Stomach (tissue), 8 donors: ENCODE measurements at regions not wholly inside any gene's neighbourhood (a gene's known extent, or its start where the extent isn't known, plus 50 kb on each side); places are given as distances from the start of the nearest gene placed in this dataset.

Experiments
- DNase-seq, 2 donors: peaks; one replicate each; pipeline versions ENCODE4 v3.0.0 to v3.0.0-alpha.2; 2013 to 2019
- H3K27ac ChIP-seq, 5 donors: fragments of 200-600 bp in 4 of 5; sonication (generic) in 4 of 5; one replicate each; pipeline ENCODE4 v1.5.1; 2013 to 2019; ENCODE audit warnings: mild to moderate bottlenecking in 1 of 5, moderate library complexity in 1 of 5
- H3K27me3 ChIP-seq, 3 donors: fragments of 200-600 bp; sonication (generic); one replicate each; pipeline ENCODE4 v1.5.1; 2017 to 2019; ENCODE audit warnings: mixed run types in 1 of 3
- H3K36me3 ChIP-seq, 4 donors: fragments of 200-600 bp; sonication (generic); 1 replicate in 3 of 4; 2 replicates in 1 of 4; pipeline ENCODE4 v1.5.1; 2016 to 2019
- H3K4me1 ChIP-seq, 4 donors: fragments of 200-600 bp; sonication (generic); one replicate each; pipeline ENCODE4 v1.5.1; 2016 to 2019
- H3K4me3 ChIP-seq, 4 donors: fragments of 200-600 bp; sonication (generic) in 3 of 4; one replicate each; pipeline ENCODE4 v1.5.1; 2016 to 2019; ENCODE audit warnings: mild to moderate bottlenecking in 1 of 4
- H3K9me3 ChIP-seq, 4 donors: fragments of 200-600 bp; sonication (generic); one replicate each; pipeline ENCODE4 v1.5.1; 2016 to 2019
- EP300 ChIP-seq: sonication (generic); formaldehyde crosslinking; IDR thresholded peaks from one replicate; pipeline ENCODE4 v1.6.1; 2017; ENCODE audit warnings: antibody characterized with exemption
- POLR2A ChIP-seq, 4 donors: fragments of 450-650 bp; IDR thresholded peaks; one replicate each; pipeline ENCODE4 v1.6.1; 2016; ENCODE audit warnings: antibody characterized with exemption in 4 of 4, control low read depth in 2 of 4, mild to moderate bottlenecking in 1 of 4, moderate library complexity in 1 of 4
- POLR2AphosphoS5 ChIP-seq, 3 donors: sonication (generic); formaldehyde crosslinking; IDR thresholded peaks; one replicate each; pipeline ENCODE4 v1.6.1; 2016; ENCODE audit warnings: antibody characterized with exemption in 3 of 3
- WGBS, 5 donors: extraction: QIAGEN DNeasy Blood & Tissue Kit in 3 of 5; methylation state at CpG; one replicate each; pipeline versions ENCODE4 v1.1.5 to v1.1.7; 2013 to 2018; 5-methylcytosine and 5-hydroxymethylcytosine counted together
- intact Hi-C: fragments of 100-400 bp; cut with DNase I; formaldehyde crosslinking; loops from one replicate; pipeline ENCODE4 v1.15.1; 2023; ENCODE audit warnings: low total_unique reads
- TF ChIP-seq, protein P1 (sequence below), 7 experiments: fragments of 450-650 bp in 4 of 7; fragments of 200-600 bp in 3 of 7; sonication (generic) in 3 of 7; IDR thresholded peaks; one replicate each; pipeline ENCODE4 v1.5.1; 2016 to 2019; ENCODE audit warnings: antibody characterized with exemption in 7 of 7, control low read depth in 2 of 7, mild to moderate bottlenecking in 1 of 7
- donor health status: healthy with polysubstance abuse.
- donor health status: Bipolar disorder and iron deficiency.
- donor health status: healthy.

DNA sequence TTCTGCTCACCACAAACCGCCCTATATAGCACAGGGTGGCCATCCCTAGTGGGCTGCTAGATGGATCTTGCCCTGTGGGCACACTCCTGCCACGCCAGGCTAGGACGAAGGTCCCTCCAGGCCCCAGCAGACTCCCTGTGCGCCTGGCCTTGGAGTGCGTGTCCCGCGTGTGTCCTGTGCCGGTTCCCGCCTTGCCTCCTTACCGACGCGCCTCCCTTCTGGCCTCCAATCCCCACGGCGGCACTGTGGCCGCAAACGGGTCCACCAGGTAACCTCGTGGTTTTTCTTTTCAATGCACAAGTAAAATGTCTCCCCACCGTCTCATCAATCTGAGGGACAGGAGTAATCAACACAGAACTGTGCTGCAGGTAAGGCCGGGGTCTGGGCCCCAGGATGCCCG is 133.8 kb upstream of the PHACTR3 start:
- H3K4me3 ChIP-seq: no peak overlapping the region
- H3K27me3 ChIP-seq: peaks cover 0 to 35% (median 4%) of the 10 kb centered on the region in 3 donors
- H3K4me1 ChIP-seq: no peaks in the 10 kb centered on the region
- no peak for DNase-seq
- H3K36me3 ChIP-seq: no peaks in the 10 kb centered on the region
- 90 to 96% (median 93%) methylated on average over 18 to 20 of the region's 20 CpGs for WGBS, 5 donors
- intact Hi-C loops: no loop called here
- H3K9me3 ChIP-seq: no peaks in the 10 kb centered on the region
- no peak overlapping the region for H3K27ac ChIP-seq
- TF ChIP-seq EP300: no peak
- TF ChIP-seq, protein P1, sequence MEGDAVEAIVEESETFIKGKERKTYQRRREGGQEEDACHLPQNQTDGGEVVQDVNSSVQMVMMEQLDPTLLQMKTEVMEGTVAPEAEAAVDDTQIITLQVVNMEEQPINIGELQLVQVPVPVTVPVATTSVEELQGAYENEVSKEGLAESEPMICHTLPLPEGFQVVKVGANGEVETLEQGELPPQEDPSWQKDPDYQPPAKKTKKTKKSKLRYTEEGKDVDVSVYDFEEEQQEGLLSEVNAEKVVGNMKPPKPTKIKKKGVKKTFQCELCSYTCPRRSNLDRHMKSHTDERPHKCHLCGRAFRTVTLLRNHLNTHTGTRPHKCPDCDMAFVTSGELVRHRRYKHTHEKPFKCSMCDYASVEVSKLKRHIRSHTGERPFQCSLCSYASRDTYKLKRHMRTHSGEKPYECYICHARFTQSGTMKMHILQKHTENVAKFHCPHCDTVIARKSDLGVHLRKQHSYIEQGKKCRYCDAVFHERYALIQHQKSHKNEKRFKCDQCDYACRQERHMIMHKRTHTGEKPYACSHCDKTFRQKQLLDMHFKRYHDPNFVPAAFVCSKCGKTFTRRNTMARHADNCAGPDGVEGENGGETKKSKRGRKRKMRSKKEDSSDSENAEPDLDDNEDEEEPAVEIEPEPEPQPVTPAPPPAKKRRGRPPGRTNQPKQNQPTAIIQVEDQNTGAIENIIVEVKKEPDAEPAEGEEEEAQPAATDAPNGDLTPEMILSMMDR (IDR thresholded peaks at IDR 0.05): no peak
- TF ChIP-seq POLR2AphosphoS5 (IDR thresholded peaks at IDR 0.05): no peak
- no peak for TF ChIP-seq POLR2A (IDR thresholded peaks at IDR 0.05)

DNA sequence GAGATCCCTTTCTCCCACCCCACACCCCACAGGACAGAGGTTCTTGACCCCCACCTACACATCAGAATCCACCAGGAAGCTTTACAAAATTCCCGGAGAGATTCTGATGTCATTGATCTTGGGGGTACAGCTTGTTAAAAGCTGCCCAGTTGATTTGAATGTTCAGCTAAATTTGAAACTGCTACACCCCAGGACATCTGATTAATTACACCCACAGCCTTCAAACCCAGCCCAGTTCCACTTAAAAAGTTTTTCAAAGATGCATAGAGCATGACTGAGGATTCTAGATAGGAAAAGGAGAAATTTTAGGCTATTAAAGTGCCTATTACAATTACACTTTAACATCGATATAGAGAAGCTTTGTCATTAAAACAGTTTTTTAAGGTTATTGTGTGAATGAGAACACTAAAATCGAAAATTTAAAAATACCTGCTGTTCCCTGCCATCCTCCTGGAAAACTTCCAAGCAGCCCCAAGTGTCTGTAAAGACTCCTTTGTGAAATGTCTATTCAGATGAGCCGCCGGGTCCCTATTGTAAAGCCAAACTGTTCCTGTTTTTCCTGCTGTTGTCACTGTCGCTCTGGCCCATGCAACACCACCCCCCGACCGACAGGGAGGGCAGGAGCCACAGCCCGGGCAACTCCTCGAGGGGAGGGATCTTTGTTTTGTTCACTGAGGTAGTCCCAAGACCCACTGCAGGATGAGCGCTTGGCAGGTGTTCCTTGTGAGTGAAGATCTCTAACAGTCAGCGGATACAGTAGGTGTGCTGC is 132.5 kb upstream of the PHACTR3 start:
- 67 to 72% (median 69%) methylated on average over 12 of the region's 12 CpGs for WGBS, 5 donors
- intact Hi-C loops: no loop called here
- TF ChIP-seq, protein P1 (IDR thresholded peaks at IDR 0.05): no peak
- no peak for TF ChIP-seq POLR2AphosphoS5 (IDR thresholded peaks at IDR 0.05)
- no peak for TF ChIP-seq EP300
- no peak for TF ChIP-seq POLR2A (IDR thresholded peaks at IDR 0.05)
- Histone ChIP-seq H3K27me3 (peaks cover 0 to 35% (median 4%) of the 10 kb centered on the region in 3 donors), H3K36me3 (no peaks in the 10 kb centered on the region), H3K4me1 (no peaks in the 10 kb centered on the region), H3K4me3 (no peak overlapping the region), H3K9me3 (no peaks in the 10 kb centered on the region), H3K27ac (no peak overlapping the region)
- no peak for DNase-seq

DNA sequence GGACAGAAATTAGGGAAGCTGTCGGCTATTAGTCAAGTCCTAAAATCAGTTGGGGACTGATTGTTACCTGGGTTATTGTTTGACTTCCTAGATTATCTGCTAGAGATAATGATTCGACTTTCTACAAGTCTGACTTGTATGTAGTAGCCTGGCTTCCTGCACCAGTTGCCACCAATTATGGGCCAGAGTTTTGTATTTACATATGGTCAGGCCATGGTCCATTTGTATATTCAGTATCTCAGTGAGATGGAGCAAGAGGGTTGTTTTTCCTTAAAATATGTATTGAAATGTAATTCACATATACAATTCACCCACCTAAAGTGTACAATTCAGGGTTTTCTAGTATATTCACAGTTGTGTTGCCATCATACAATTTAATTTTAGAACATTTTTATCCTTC is 130.6 kb upstream of the PHACTR3 start:
- H3K4me1 ChIP-seq: no peaks in the 10 kb centered on the region
- H3K4me3 ChIP-seq: no peak overlapping the region
- TF ChIP-seq EP300 (no peak), POLR2AphosphoS5 (IDR thresholded peaks at IDR 0.05) (no peak), POLR2A (IDR thresholded peaks at IDR 0.05) (no peak)
- TF ChIP-seq, protein P1 (IDR thresholded peaks at IDR 0.05): no peak
- H3K9me3 ChIP-seq: no peaks in the 10 kb centered on the region
- 22 to 61% (median 37%) methylated on average over 2 of the region's 2 CpGs for WGBS, 5 donors
- H3K27ac ChIP-seq: no peak overlapping the region
- H3K36me3 ChIP-seq: no peaks in the 10 kb centered on the region
- H3K27me3 ChIP-seq: peaks cover 0 to 35% (median 4%) of the 10 kb centered on the region in 3 donors
- DNase-seq: no peak
- intact Hi-C loops: no loop called here

DNA sequence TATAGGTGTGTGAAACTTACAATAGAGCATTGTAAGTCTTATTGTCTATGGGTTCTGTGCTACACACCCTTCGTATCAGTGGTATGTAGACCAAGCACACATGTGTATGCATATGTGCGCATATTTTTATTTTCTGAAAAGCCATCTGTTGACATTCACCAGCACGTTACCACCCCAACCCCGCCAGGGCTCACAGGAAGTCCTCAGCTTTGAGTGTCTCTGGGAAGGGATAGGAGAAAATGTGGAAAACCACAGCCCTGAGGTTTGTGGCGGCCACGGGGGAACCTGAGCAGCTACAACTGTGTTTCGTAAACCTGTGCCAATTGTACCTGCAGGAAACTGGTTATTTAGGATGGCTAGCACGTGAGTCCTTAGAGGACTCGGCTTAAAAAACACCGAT is 123.3 kb upstream of the PHACTR3 start:
- H3K4me1 ChIP-seq: no peaks in the 10 kb centered on the region
- no peak for DNase-seq
- no peak overlapping the region for H3K27ac ChIP-seq
- H3K36me3 ChIP-seq: no peaks in the 10 kb centered on the region
- H3K4me3 ChIP-seq: no peak overlapping the region
- intact Hi-C loops: no loop called here
- 55 to 65% (median 59%) methylated on average over 10 of the region's 10 CpGs for WGBS, 5 donors
- TF ChIP-seq POLR2A (IDR thresholded peaks at IDR 0.05) (no peak), EP300 (no peak)
- H3K9me3 ChIP-seq: no peaks in the 10 kb centered on the region
- H3K27me3 ChIP-seq: peaks cover 0 to 34% (median 18%) of the 10 kb centered on the region in 3 donors

DNA sequence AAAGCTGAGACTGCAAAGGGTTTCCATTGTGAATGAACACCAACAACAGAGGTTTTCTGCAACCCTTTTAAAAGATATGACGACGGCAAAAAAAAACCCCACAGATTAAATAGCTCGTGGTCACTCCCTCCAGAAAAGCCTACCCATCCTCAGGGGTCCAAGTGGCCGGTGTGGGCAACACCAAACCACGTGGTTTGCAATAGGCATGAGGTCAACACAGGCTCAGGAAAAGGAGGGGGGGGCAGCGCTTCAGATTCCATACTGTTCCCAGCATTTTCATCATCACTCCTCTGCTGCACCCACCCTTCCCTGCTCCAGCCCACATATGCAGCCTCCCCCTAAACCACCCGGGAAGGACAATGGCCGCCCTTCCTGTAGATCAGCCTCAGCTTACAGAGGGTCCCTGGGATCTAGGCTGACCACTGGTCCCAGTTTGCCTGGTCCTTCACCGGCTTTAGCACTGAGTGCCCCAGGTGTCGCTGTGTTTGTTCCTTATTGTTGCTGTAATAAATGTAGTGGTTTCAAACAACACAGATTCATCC is 122.8 kb upstream of the PHACTR3 start:
- WGBS, 5 donors: 67 to 83% (median 79%) methylated on average over 10 of the region's 10 CpGs
- Histone ChIP-seq H3K9me3 (no peaks in the 10 kb centered on the region), H3K36me3 (no peaks in the 10 kb centered on the region), H3K4me3 (no peak overlapping the region), H3K4me1 (no peaks in the 10 kb centered on the region), H3K27ac (no peak overlapping the region), H3K27me3 (peaks cover 0 to 34% (median 18%) of the 10 kb centered on the region in 3 donors)
- intact Hi-C loops: no loop called here
- TF ChIP-seq EP300 (no peak), POLR2AphosphoS5 (IDR thresholded peaks at IDR 0.05) (no peak), POLR2A (IDR thresholded peaks at IDR 0.05) (no peak)
- TF ChIP-seq, protein P1 (IDR thresholded peaks at IDR 0.05): no peak
- DNase-seq: no peak
